H1 (cell line): ENCODE measurements at regions not wholly inside any gene's neighbourhood (a gene's known extent, or its start where the extent isn't known, plus 50 kb on each side); places are given as distances from the start of the nearest gene placed in this dataset.

Source experiments
- CTCF ChIA-PET: fragments of 300-600 bp; sonication (Branson Sonifier 250); formaldehyde crosslinking; loops from one replicate; lab custom pipeline; 2021; ENCODE audit not compliant: partially characterized antibody; lab: Charles Lee
- POLR2A ChIA-PET: fragments of 300-600 bp; sonication (Branson Sonifier 250); formaldehyde crosslinking; loops from one replicate; lab custom pipeline; 2021; ENCODE audit warnings: inconsistent platforms; ENCODE audit not compliant: partially characterized antibody; lab: Charles Lee
- DNase-seq, 2 experiments: peaks; one replicate each; pipeline versions ENCODE4 v3.0.0 to v3.0.0-alpha.2; 2010 to 2022; ENCODE audit warnings: low spot score in 2 of 2, low read depth in 1 of 2, mixed read lengths in 1 of 2
- FAIRE-seq: peaks from 2 replicates; lab custom pipeline; 2011; peaks lifted over from hg19 to GRCh38; lab: Jason Lieb, UNC
- H2AFZ ChIP-seq: 2 replicates; pipeline ENCODE4 v1.8.1; 2012; ENCODE audit warnings: low read length, inconsistent platforms
- H2AK5ac ChIP-seq: 2 replicates; pipeline ENCODE4 v1.6.1; 2013; ENCODE audit warnings: low read depth, low read length
- H2BK120ac ChIP-seq: replicated peaks from 2 replicates; pipeline ENCODE3; 2013; ENCODE audit warnings: low read depth, low read length, inconsistent platforms
- H2BK12ac ChIP-seq: 2 replicates; pipeline ENCODE4 v1.6.1; 2013; ENCODE audit warnings: low read depth, low read length
- H2BK15ac ChIP-seq: 2 replicates; pipeline ENCODE4 v1.6.1; 2013; ENCODE audit warnings: low read length
- H2BK20ac ChIP-seq: 2 replicates; pipeline ENCODE4 v1.6.1; 2013; ENCODE audit warnings: low read length
- H2BK5ac ChIP-seq: 2 replicates; pipeline ENCODE4 v1.6.1; 2013; ENCODE audit warnings: low read depth, low read length
- H3K14ac ChIP-seq: 2 replicates; pipeline ENCODE4 v1.6.1; 2013; ENCODE audit warnings: inconsistent platforms; ENCODE audit not compliant: insufficient read length
- H3K18ac ChIP-seq: 2 replicates; pipeline ENCODE4 v1.6.1; 2013; ENCODE audit warnings: low read length; ENCODE audit errors: extremely low read depth
- H3K23ac ChIP-seq: 2 replicates; pipeline ENCODE4 v1.6.1; 2013; ENCODE audit warnings: inconsistent platforms; ENCODE audit not compliant: insufficient read length
- H3K23me2 ChIP-seq: 2 replicates; pipeline ENCODE4 v1.6.1; 2013; ENCODE audit warnings: low read depth, low read length
- H3K27ac ChIP-seq: 2 replicates; pipeline ENCODE4 v1.6.1; 2011; ENCODE audit warnings: low read depth, low read length, inconsistent platforms
- H3K27me3 ChIP-seq, 4 experiments: replicated peaks in 1 of 4; 1 replicate in 1 of 4; 2 replicates in 3 of 4; pipeline versions ENCODE4 v1.6.1 to v1.8.1; 2011 to 2013; ENCODE audit warnings: low read length in 3 of 4, mild to moderate bottlenecking in 3 of 4, inconsistent platforms in 2 of 4, mixed read lengths in 2 of 4, moderate library complexity in 1 of 4; ENCODE audit not compliant: control insufficient read depth in 3 of 4, insufficient read depth in 3 of 4; ENCODE audit errors: extremely low read depth in 1 of 4
- H3K36me3 ChIP-seq, 4 experiments: 2 replicates each; pipeline versions ENCODE4 v1.6.1 to v1.8.1; 2011 to 2013; ENCODE audit warnings: mild to moderate bottlenecking in 4 of 4, low read length in 3 of 4, moderate library complexity in 2 of 4, control low read depth in 1 of 4, inconsistent platforms in 1 of 4; ENCODE audit not compliant: insufficient read depth in 4 of 4, control insufficient read depth in 2 of 4
- H3K4ac ChIP-seq: replicated peaks from 2 replicates; pipeline ENCODE3; 2013; ENCODE audit warnings: low read length, low read depth, mixed read lengths, inconsistent platforms; ENCODE audit not compliant: insufficient read length
- H3K4me1 ChIP-seq, 4 experiments: replicated peaks in 1 of 4; 1 replicate in 1 of 4; 2 replicates in 3 of 4; pipeline versions ENCODE4 v1.6.1 to v1.8.1; 2011 to 2013; ENCODE audit warnings: low read length in 3 of 4, inconsistent platforms in 2 of 4, mixed read lengths in 1 of 4; ENCODE audit not compliant: insufficient read depth in 4 of 4, control insufficient read depth in 3 of 4
- H3K4me2 ChIP-seq, 2 experiments: 2 replicates each; pipeline versions ENCODE4 v1.6.1 to v1.8.1; 2011 to 2013; ENCODE audit warnings: low read depth in 2 of 2, low read length in 2 of 2, control low read depth in 1 of 2, inconsistent platforms in 1 of 2, mild to moderate bottlenecking in 1 of 2; ENCODE audit not compliant: insufficient read depth in 1 of 2
- H3K4me3 ChIP-seq, 4 experiments: fragments of 200-600, 300-600 bp in 1 of 4; sonication (generic), shearing (Covaris generic), sonication (Bioruptor Twin) in 1 of 4; 2 replicates each; pipeline versions ENCODE4 v1.5.1 to v1.8.1; 2011 to 2016; ENCODE audit warnings: low read length in 4 of 4, low read depth in 3 of 4, control low read depth in 2 of 4, inconsistent platforms in 2 of 4, mild to moderate bottlenecking in 2 of 4, mixed read lengths in 1 of 4, moderate library complexity in 1 of 4; ENCODE audit not compliant: insufficient read depth in 2 of 4; ENCODE audit errors: extremely low read depth in 1 of 4
- H3K56ac ChIP-seq: replicated peaks from 2 replicates; pipeline ENCODE3; 2013; ENCODE audit warnings: low read depth, mild to moderate bottlenecking, mixed read lengths, low read length, inconsistent platforms; ENCODE audit not compliant: insufficient read length
- H3K79me1 ChIP-seq: 2 replicates; pipeline ENCODE4 v1.6.1; 2013; ENCODE audit warnings: low read depth, low read length, control low read depth
- H3K79me2 ChIP-seq, 2 experiments: 2 replicates each; pipeline versions ENCODE4 v1.6.1 to v1.8.1; 2012 to 2013; ENCODE audit warnings: low read length in 2 of 2, mild to moderate bottlenecking in 2 of 2, inconsistent platforms in 1 of 2; ENCODE audit not compliant: insufficient read depth in 2 of 2, control insufficient read depth in 1 of 2
- H3K9ac ChIP-seq, 4 experiments: replicated peaks in 1 of 4; 1 replicate in 1 of 4; 2 replicates in 3 of 4; pipeline versions ENCODE4 v1.6.1 to v1.8.1; 2011 to 2013; ENCODE audit warnings: low read depth in 3 of 4, low read length in 3 of 4, control low read depth in 2 of 4, mild to moderate bottlenecking in 2 of 4, moderate library complexity in 2 of 4, inconsistent platforms in 1 of 4; ENCODE audit errors: extremely low read depth in 1 of 4
- H3K9me3 ChIP-seq, 2 experiments: 2 replicates each; pipeline versions ENCODE4 v1.6.1 to v1.8.1; 2012 to 2013; ENCODE audit warnings: mild to moderate bottlenecking in 2 of 2, moderate library complexity in 2 of 2, control low read depth in 1 of 2, inconsistent platforms in 1 of 2, low read depth in 1 of 2, low read length in 1 of 2, mixed read lengths in 1 of 2; ENCODE audit not compliant: insufficient read depth in 2 of 2
- H4K20me1 ChIP-seq, 2 experiments: replicated peaks in 1 of 2; 2 replicates each; pipeline versions ENCODE3 to v1.8.1; 2011 to 2013; ENCODE audit warnings: inconsistent platforms in 2 of 2, low read length in 2 of 2, mild to moderate bottlenecking in 1 of 2; ENCODE audit not compliant: insufficient read depth in 2 of 2, control insufficient read depth in 1 of 2
- H4K5ac ChIP-seq: 2 replicates; pipeline ENCODE4 v1.6.1; 2013; ENCODE audit warnings: low read length, low read depth, mixed read lengths, inconsistent platforms; ENCODE audit not compliant: insufficient read length
- H4K8ac ChIP-seq: 2 replicates; pipeline ENCODE4 v1.8.0; 2013; ENCODE audit warnings: mild to moderate bottlenecking, moderate library complexity, low read length, inconsistent platforms; ENCODE audit not compliant: insufficient read depth; ENCODE audit errors: extremely low read depth
- H4K91ac ChIP-seq: replicated peaks from 2 replicates; pipeline ENCODE3; 2013; ENCODE audit warnings: low read length, mixed read lengths, inconsistent platforms; ENCODE audit not compliant: insufficient read length
- ASH2L ChIP-seq: fragments of 200-600, 300-600 bp; sonication (generic); IDR thresholded peaks from one replicate; pipeline ENCODE4 v1.7.1; 2017; ENCODE audit warnings: low read length
- BACH1 ChIP-seq: IDR thresholded peaks from 2 replicates; pipeline ENCODE4 v1.6.1; 2012; ENCODE audit warnings: low read length, improper control_type of control experiment
- BRCA1 ChIP-seq: IDR thresholded peaks from 2 replicates; pipeline ENCODE4 v1.6.1; 2012; ENCODE audit warnings: low read depth, low read length, improper control_type of control experiment
- CBX5 ChIP-seq: fragments of 300-800, 300-1000 bp; sonication (generic); IDR thresholded peaks from 2 replicates; pipeline ENCODE4 v1.7.1; 2016; ENCODE audit warnings: antibody characterized with exemption, low read length, low read depth
- MAFK ChIP-seq: IDR thresholded peaks from 2 replicates; pipeline ENCODE4 v1.6.1; 2012; ENCODE audit warnings: low read depth, mild to moderate bottlenecking, improper control_type of control experiment, low read length
- NRF1 ChIP-seq: IDR thresholded peaks from 2 replicates; pipeline ENCODE4 v1.6.1; 2011; ENCODE audit warnings: mild to moderate bottlenecking, low read depth, low read length, improper control_type of control experiment
- POU5F1 ChIP-seq: IDR thresholded peaks from 2 replicates; pipeline ENCODE4 v1.6.1; 2011; ENCODE audit warnings: low read depth, mild to moderate bottlenecking, low read length, moderate library complexity
- RAD21 ChIP-seq, 2 experiments: IDR thresholded peaks in 1 of 2; conservative IDR thresholded peaks in 1 of 2; 2 replicates each; pipeline ENCODE4 v1.6.1; 2011; ENCODE audit warnings: low read depth in 2 of 2, low read length in 2 of 2, improper control_type of control experiment in 1 of 2, inconsistent platforms in 1 of 2, mild to moderate bottlenecking in 1 of 2, moderate library complexity in 1 of 2
- RNF2 ChIP-seq: fragments of 200-900, 300-1000 bp; sonication (generic); IDR thresholded peaks from 2 replicates; pipeline ENCODE4 v1.7.1; 2016; ENCODE audit warnings: borderline replicate concordance, low read depth, mild to moderate bottlenecking, antibody characterized with exemption, low read length; ENCODE audit not compliant: poor library complexity, severe bottlenecking; ENCODE audit errors: missing control alignments
- SIN3A ChIP-seq, 2 experiments: IDR thresholded peaks in 1 of 2; conservative IDR thresholded peaks in 1 of 2; 2 replicates each; pipeline ENCODE4 v1.6.1; 2011 to 2012; ENCODE audit warnings: low read length in 2 of 2, improper control_type of control experiment in 1 of 2, low read depth in 1 of 2, mild to moderate bottlenecking in 1 of 2
- SP1 ChIP-seq: IDR thresholded peaks from 2 replicates; pipeline ENCODE4 v1.6.1; 2011; ENCODE audit warnings: low read depth, low read length
- SP2 ChIP-seq: IDR thresholded peaks from 2 replicates; pipeline ENCODE4 v1.6.1; 2012; ENCODE audit warnings: mild to moderate bottlenecking, low read length, inconsistent platforms
- SP4 ChIP-seq: IDR thresholded peaks from 2 replicates; pipeline ENCODE4 v1.6.1; 2012; ENCODE audit warnings: low read length, inconsistent platforms
- SRF ChIP-seq: IDR thresholded peaks from 2 replicates; pipeline ENCODE4 v1.6.1; 2011; ENCODE audit warnings: mild to moderate bottlenecking, low read depth, low read length, moderate library complexity
- WGBS, 2 experiments: shearing (Covaris generic) in 1 of 2; methylation state at CpG; one replicate each; pipeline versions ENCODE4 v1.1.6 to v1.1.7; 2013 to 2015; ENCODE audit warnings: low lambda C conversion rate in 2 of 2, mixed read lengths in 2 of 2, inconsistent platforms in 1 of 2, low coverage in 1 of 2, missing lambda C conversion rate in 1 of 2; ENCODE audit not compliant: insufficient replicate concordance in 2 of 2, insufficient coverage in 1 of 2, insufficient read length in 1 of 2; ENCODE audit errors: extremely low coverage in 1 of 2, missing lambda C conversion rate in 1 of 2; 5-methylcytosine and 5-hydroxymethylcytosine counted together

DNA sequence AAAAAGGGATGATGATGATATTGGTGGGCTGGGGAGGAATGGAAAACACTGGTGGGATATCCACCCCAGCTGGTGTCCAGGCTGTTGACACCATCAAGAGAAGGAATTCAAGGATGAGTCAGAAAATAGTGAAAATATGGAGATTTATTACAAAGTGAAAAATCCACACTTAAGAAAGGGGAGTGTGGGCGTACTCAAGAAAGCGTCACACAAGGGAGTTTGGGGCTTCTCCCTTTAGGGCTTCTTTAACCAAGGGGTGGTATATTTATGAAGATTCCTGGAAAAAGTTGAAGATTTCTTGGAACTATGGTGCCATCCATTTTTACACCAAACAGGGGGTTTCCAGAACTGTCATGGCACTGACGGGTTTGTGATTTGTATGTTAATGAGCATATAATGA, 63.1 kb upstream of the ARID2 start:
- no peak overlapping the region for H3K4ac ChIP-seq
- FAIRE-seq (no peak), DNase-seq (no peak)
- H3K56ac ChIP-seq, result no peak overlapping the region
- no peaks in the 10 kb centered on the region; the same call in 1 of the 2 replicates for H3K23me2 ChIP-seq
- no peak overlapping the region for H3K23ac ChIP-seq
- H3K9me3 ChIP-seq, result no peaks in the 10 kb centered on the region
- H4K5ac ChIP-seq, result no peak overlapping the region
- no peak overlapping the region for H3K4me3 ChIP-seq
- H3K27me3 ChIP-seq, result no peaks in the 10 kb centered on the region
- H2BK15ac ChIP-seq, result no peak overlapping the region
- ChIA-PET POLR2A (no interaction called here), CTCF (no interaction called here)
- no peaks in the 10 kb centered on the region for H4K20me1 ChIP-seq
- no peak overlapping the region for H3K18ac ChIP-seq
- no peaks in the 10 kb centered on the region for H3K36me3 ChIP-seq
- no peak overlapping the region for H2AK5ac ChIP-seq
- WGBS, 2 experiments, result 88% methylated on average over 3 of the region's 3 CpGs; no CpG with 5 or more reads in 1 of the 2 experiments
- H2BK120ac ChIP-seq, result no peak overlapping the region
- no peak overlapping the region for H3K4me2 ChIP-seq
- no peak overlapping the region for H3K14ac ChIP-seq
- no peak overlapping the region for H3K9ac ChIP-seq
- H3K4me1 ChIP-seq, result no peaks in the 10 kb centered on the region
- H2BK20ac ChIP-seq, result no peak overlapping the region
- no peak overlapping the region for H2AFZ ChIP-seq
- no peaks in the 10 kb centered on the region for H3K79me1 ChIP-seq
- H4K8ac ChIP-seq, result no peak overlapping the region
- no peak overlapping the region for H4K91ac ChIP-seq
- no peak overlapping the region for H2BK12ac ChIP-seq
- H3K79me2 ChIP-seq, result no peaks in the 10 kb centered on the region
- H2BK5ac ChIP-seq, result no peak overlapping the region
- no peak overlapping the region for H3K27ac ChIP-seq
- TF ChIP-seq MAFK (no peak), SP4 (no peak), CBX5 (no peak), RAD21 (IDR thresholded peaks at IDR 0.05 in 1 of 2, conservative IDR thresholded peaks at IDR 0.05 in 1 of 2; ENCODE audit: low read depth in 2 of 2, low read length in 2 of 2) (no peak), SP1 (no peak), BRCA1 (no peak), BACH1 (no peak), SRF (no peak), ASH2L (no peak), SP2 (no peak), SIN3A (conservative IDR thresholded peaks at IDR 0.05 in 1 of 2, IDR thresholded peaks at IDR 0.05 in 1 of 2; ENCODE audit: low read depth in 1 of 2, low read length in 2 of 2) (no peak), NRF1 (no peak), POU5F1 (no peak), RNF2 (no peak)
